H1 (cell line): ENCODE measurements at regions not wholly inside any gene's neighbourhood (a gene's known extent, or its start where the extent isn't known, plus 50 kb on each side); places are given as distances from the start of the nearest gene placed in this dataset.

Experiments used
- CTCF ChIA-PET: fragments of 300-600 bp; sonication (Branson Sonifier 250); formaldehyde crosslinking; loops from one replicate; lab custom pipeline; 2021; ENCODE audit not compliant: partially characterized antibody; lab: Charles Lee
- POLR2A ChIA-PET: fragments of 300-600 bp; sonication (Branson Sonifier 250); formaldehyde crosslinking; loops from one replicate; lab custom pipeline; 2021; ENCODE audit warnings: inconsistent platforms; ENCODE audit not compliant: partially characterized antibody; lab: Charles Lee
- DNase-seq, 2 experiments: peaks; one replicate each; pipeline versions ENCODE4 v3.0.0 to v3.0.0-alpha.2; 2010 to 2022; ENCODE audit warnings: low spot score in 2 of 2, low read depth in 1 of 2, mixed read lengths in 1 of 2
- FAIRE-seq: peaks from 2 replicates; lab custom pipeline; 2011; peaks lifted over from hg19 to GRCh38; lab: Jason Lieb, UNC
- H2AFZ ChIP-seq: 2 replicates; pipeline ENCODE4 v1.8.1; 2012; ENCODE audit warnings: low read length, inconsistent platforms
- H2AK5ac ChIP-seq: 2 replicates; pipeline ENCODE4 v1.6.1; 2013; ENCODE audit warnings: low read depth, low read length
- H2BK120ac ChIP-seq: replicated peaks from 2 replicates; pipeline ENCODE3; 2013; ENCODE audit warnings: low read depth, low read length, inconsistent platforms
- H2BK12ac ChIP-seq: 2 replicates; pipeline ENCODE4 v1.6.1; 2013; ENCODE audit warnings: low read depth, low read length
- H2BK15ac ChIP-seq: 2 replicates; pipeline ENCODE4 v1.6.1; 2013; ENCODE audit warnings: low read length
- H2BK20ac ChIP-seq: 2 replicates; pipeline ENCODE4 v1.6.1; 2013; ENCODE audit warnings: low read length
- H2BK5ac ChIP-seq: 2 replicates; pipeline ENCODE4 v1.6.1; 2013; ENCODE audit warnings: low read depth, low read length
- H3K14ac ChIP-seq: 2 replicates; pipeline ENCODE4 v1.6.1; 2013; ENCODE audit warnings: inconsistent platforms; ENCODE audit not compliant: insufficient read length
- H3K18ac ChIP-seq: 2 replicates; pipeline ENCODE4 v1.6.1; 2013; ENCODE audit warnings: low read length; ENCODE audit errors: extremely low read depth
- H3K23ac ChIP-seq: 2 replicates; pipeline ENCODE4 v1.6.1; 2013; ENCODE audit warnings: inconsistent platforms; ENCODE audit not compliant: insufficient read length
- H3K23me2 ChIP-seq: 2 replicates; pipeline ENCODE4 v1.6.1; 2013; ENCODE audit warnings: low read depth, low read length
- H3K27ac ChIP-seq: 2 replicates; pipeline ENCODE4 v1.6.1; 2011; ENCODE audit warnings: low read depth, low read length, inconsistent platforms
- H3K27me3 ChIP-seq, 4 experiments: replicated peaks in 1 of 4; 1 replicate in 1 of 4; 2 replicates in 3 of 4; pipeline versions ENCODE4 v1.6.1 to v1.8.1; 2011 to 2013; ENCODE audit warnings: low read length in 3 of 4, mild to moderate bottlenecking in 3 of 4, inconsistent platforms in 2 of 4, mixed read lengths in 2 of 4, moderate library complexity in 1 of 4; ENCODE audit not compliant: control insufficient read depth in 3 of 4, insufficient read depth in 3 of 4; ENCODE audit errors: extremely low read depth in 1 of 4
- H3K36me3 ChIP-seq, 4 experiments: 2 replicates each; pipeline versions ENCODE4 v1.6.1 to v1.8.1; 2011 to 2013; ENCODE audit warnings: mild to moderate bottlenecking in 4 of 4, low read length in 3 of 4, moderate library complexity in 2 of 4, control low read depth in 1 of 4, inconsistent platforms in 1 of 4; ENCODE audit not compliant: insufficient read depth in 4 of 4, control insufficient read depth in 2 of 4
- H3K4ac ChIP-seq: replicated peaks from 2 replicates; pipeline ENCODE3; 2013; ENCODE audit warnings: low read length, low read depth, mixed read lengths, inconsistent platforms; ENCODE audit not compliant: insufficient read length
- H3K4me1 ChIP-seq, 4 experiments: replicated peaks in 1 of 4; 1 replicate in 1 of 4; 2 replicates in 3 of 4; pipeline versions ENCODE4 v1.6.1 to v1.8.1; 2011 to 2013; ENCODE audit warnings: low read length in 3 of 4, inconsistent platforms in 2 of 4, mixed read lengths in 1 of 4; ENCODE audit not compliant: insufficient read depth in 4 of 4, control insufficient read depth in 3 of 4
- H3K4me2 ChIP-seq, 2 experiments: 2 replicates each; pipeline versions ENCODE4 v1.6.1 to v1.8.1; 2011 to 2013; ENCODE audit warnings: low read depth in 2 of 2, low read length in 2 of 2, control low read depth in 1 of 2, inconsistent platforms in 1 of 2, mild to moderate bottlenecking in 1 of 2; ENCODE audit not compliant: insufficient read depth in 1 of 2
- H3K4me3 ChIP-seq, 4 experiments: fragments of 200-600, 300-600 bp in 1 of 4; sonication (generic), shearing (Covaris generic), sonication (Bioruptor Twin) in 1 of 4; 2 replicates each; pipeline versions ENCODE4 v1.5.1 to v1.8.1; 2011 to 2016; ENCODE audit warnings: low read length in 4 of 4, low read depth in 3 of 4, control low read depth in 2 of 4, inconsistent platforms in 2 of 4, mild to moderate bottlenecking in 2 of 4, mixed read lengths in 1 of 4, moderate library complexity in 1 of 4; ENCODE audit not compliant: insufficient read depth in 2 of 4; ENCODE audit errors: extremely low read depth in 1 of 4
- H3K56ac ChIP-seq: replicated peaks from 2 replicates; pipeline ENCODE3; 2013; ENCODE audit warnings: low read depth, mild to moderate bottlenecking, mixed read lengths, low read length, inconsistent platforms; ENCODE audit not compliant: insufficient read length
- H3K79me1 ChIP-seq: 2 replicates; pipeline ENCODE4 v1.6.1; 2013; ENCODE audit warnings: low read depth, low read length, control low read depth
- H3K79me2 ChIP-seq, 2 experiments: 2 replicates each; pipeline versions ENCODE4 v1.6.1 to v1.8.1; 2012 to 2013; ENCODE audit warnings: low read length in 2 of 2, mild to moderate bottlenecking in 2 of 2, inconsistent platforms in 1 of 2; ENCODE audit not compliant: insufficient read depth in 2 of 2, control insufficient read depth in 1 of 2
- H3K9ac ChIP-seq, 4 experiments: replicated peaks in 1 of 4; 1 replicate in 1 of 4; 2 replicates in 3 of 4; pipeline versions ENCODE4 v1.6.1 to v1.8.1; 2011 to 2013; ENCODE audit warnings: low read depth in 3 of 4, low read length in 3 of 4, control low read depth in 2 of 4, mild to moderate bottlenecking in 2 of 4, moderate library complexity in 2 of 4, inconsistent platforms in 1 of 4; ENCODE audit errors: extremely low read depth in 1 of 4
- H3K9me3 ChIP-seq, 2 experiments: 2 replicates each; pipeline versions ENCODE4 v1.6.1 to v1.8.1; 2012 to 2013; ENCODE audit warnings: mild to moderate bottlenecking in 2 of 2, moderate library complexity in 2 of 2, control low read depth in 1 of 2, inconsistent platforms in 1 of 2, low read depth in 1 of 2, low read length in 1 of 2, mixed read lengths in 1 of 2; ENCODE audit not compliant: insufficient read depth in 2 of 2
- H4K20me1 ChIP-seq, 2 experiments: replicated peaks in 1 of 2; 2 replicates each; pipeline versions ENCODE3 to v1.8.1; 2011 to 2013; ENCODE audit warnings: inconsistent platforms in 2 of 2, low read length in 2 of 2, mild to moderate bottlenecking in 1 of 2; ENCODE audit not compliant: insufficient read depth in 2 of 2, control insufficient read depth in 1 of 2
- H4K5ac ChIP-seq: 2 replicates; pipeline ENCODE4 v1.6.1; 2013; ENCODE audit warnings: low read length, low read depth, mixed read lengths, inconsistent platforms; ENCODE audit not compliant: insufficient read length
- H4K8ac ChIP-seq: 2 replicates; pipeline ENCODE4 v1.8.0; 2013; ENCODE audit warnings: mild to moderate bottlenecking, moderate library complexity, low read length, inconsistent platforms; ENCODE audit not compliant: insufficient read depth; ENCODE audit errors: extremely low read depth
- H4K91ac ChIP-seq: replicated peaks from 2 replicates; pipeline ENCODE3; 2013; ENCODE audit warnings: low read length, mixed read lengths, inconsistent platforms; ENCODE audit not compliant: insufficient read length
- ASH2L ChIP-seq: fragments of 200-600, 300-600 bp; sonication (generic); IDR thresholded peaks from one replicate; pipeline ENCODE4 v1.7.1; 2017; ENCODE audit warnings: low read length
- BCL11A ChIP-seq, 2 experiments: IDR thresholded peaks; one replicate each; pipeline ENCODE4 v1.6.1; 2011; ENCODE audit warnings: low read depth in 2 of 2, low read length in 2 of 2, mild to moderate bottlenecking in 2 of 2
- CEBPB ChIP-seq: IDR thresholded peaks from 2 replicates; pipeline ENCODE4 v1.6.1; 2012; ENCODE audit warnings: low read depth, low read length
- CHD2 ChIP-seq: IDR thresholded peaks from 2 replicates; pipeline ENCODE4 v1.6.1; 2012; ENCODE audit warnings: low read length, improper control_type of control experiment
- HDAC6 ChIP-seq: IDR thresholded peaks from one replicate; pipeline ENCODE4 v1.7.1; 2012; ENCODE audit warnings: low read depth, mild to moderate bottlenecking, inconsistent platforms, low read length, moderate library complexity
- JUN ChIP-seq: IDR thresholded peaks from 2 replicates; pipeline ENCODE4 v1.6.1; 2011; ENCODE audit warnings: low read depth, mild to moderate bottlenecking, improper control_type of control experiment, low read length
- KDM1A ChIP-seq: fragments of 200-600, 300-600 bp; sonication (generic); IDR thresholded peaks from 2 replicates; pipeline ENCODE4 v1.7.1; 2016; ENCODE audit warnings: mild to moderate bottlenecking, low read length, borderline replicate concordance
- NANOG ChIP-seq: IDR thresholded peaks from 2 replicates; pipeline ENCODE4 v1.6.1; 2011; ENCODE audit warnings: low read length, low read depth, mild to moderate bottlenecking, inconsistent platforms; ENCODE audit not compliant: insufficient read depth, poor library complexity, severe bottlenecking
- PHF8 ChIP-seq: fragments of 200-600 bp; sonication (generic); conservative IDR thresholded peaks from 2 replicates; pipeline ENCODE4 v1.7.1; 2012; ENCODE audit warnings: low read depth, mild to moderate bottlenecking, inconsistent platforms, low read length, moderate library complexity
- POLR2A ChIP-seq, 2 experiments: IDR thresholded peaks; 1 replicate in 1 of 2; 2 replicates in 1 of 2; pipeline ENCODE4 v1.6.1; 2011; ENCODE audit warnings: low read depth in 2 of 2, low read length in 2 of 2, mild to moderate bottlenecking in 2 of 2; ENCODE audit errors: control extremely low read depth in 1 of 2
- RBBP5 ChIP-seq: IDR thresholded peaks from 2 replicates; pipeline ENCODE4 v1.7.1; 2012; ENCODE audit warnings: low read depth, mild to moderate bottlenecking, inconsistent platforms, low read length, moderate library complexity, borderline replicate concordance
- SAP30 ChIP-seq: fragments of 300-600 bp; sonication (generic); IDR thresholded peaks from 2 replicates; pipeline ENCODE4 v1.7.1; 2012; ENCODE audit warnings: low read length, moderate library complexity, mild to moderate bottlenecking, inconsistent platforms; ENCODE audit not compliant: insufficient read depth, insufficient replicate concordance
- SIN3A ChIP-seq, 2 experiments: IDR thresholded peaks in 1 of 2; conservative IDR thresholded peaks in 1 of 2; 2 replicates each; pipeline ENCODE4 v1.6.1; 2011 to 2012; ENCODE audit warnings: low read length in 2 of 2, improper control_type of control experiment in 1 of 2, low read depth in 1 of 2, mild to moderate bottlenecking in 1 of 2
- SIRT6 ChIP-seq: IDR thresholded peaks from one replicate; pipeline ENCODE4 v1.7.1; 2012; ENCODE audit warnings: low read length, inconsistent platforms
- SP2 ChIP-seq: IDR thresholded peaks from 2 replicates; pipeline ENCODE4 v1.6.1; 2012; ENCODE audit warnings: mild to moderate bottlenecking, low read length, inconsistent platforms
- TBP ChIP-seq: IDR thresholded peaks from 2 replicates; pipeline ENCODE4 v1.6.1; 2011; ENCODE audit warnings: low read depth, low read length, improper control_type of control experiment
- WGBS, 2 experiments: shearing (Covaris generic) in 1 of 2; methylation state at CpG; one replicate each; pipeline versions ENCODE4 v1.1.6 to v1.1.7; 2013 to 2015; ENCODE audit warnings: low lambda C conversion rate in 2 of 2, mixed read lengths in 2 of 2, inconsistent platforms in 1 of 2, low coverage in 1 of 2, missing lambda C conversion rate in 1 of 2; ENCODE audit not compliant: insufficient replicate concordance in 2 of 2, insufficient coverage in 1 of 2, insufficient read length in 1 of 2; ENCODE audit errors: extremely low coverage in 1 of 2, missing lambda C conversion rate in 1 of 2; 5-methylcytosine and 5-hydroxymethylcytosine counted together

DNA sequence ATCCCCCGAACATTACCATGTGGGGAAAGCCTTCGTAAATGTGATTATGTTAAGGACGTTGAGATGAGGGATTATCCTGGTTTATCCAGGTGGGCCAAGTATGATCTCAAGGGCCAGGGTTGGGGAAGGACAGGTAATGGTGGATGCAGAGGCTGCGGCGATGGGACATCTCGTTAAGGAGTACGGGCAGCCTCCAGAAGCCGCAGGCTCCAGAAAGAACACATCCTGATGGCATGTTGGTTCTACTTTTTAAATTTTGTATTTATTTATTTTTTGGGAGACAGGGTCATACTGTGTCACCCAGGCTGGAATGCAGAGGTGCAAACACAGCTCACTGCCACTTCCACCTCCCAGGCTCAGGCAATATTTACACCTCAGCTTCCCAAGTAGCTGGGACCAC lies 86.2 kb upstream of the RAB6C start:
- H2BK5ac ChIP-seq = no peak overlapping the region
- H2BK120ac ChIP-seq = no peak overlapping the region
- no peak overlapping the region for H3K4me2 ChIP-seq
- no peaks in the 10 kb centered on the region for H3K79me2 ChIP-seq
- peaks cover 0 to 2% of the 10 kb centered on the region in 2 experiments for H4K20me1 ChIP-seq
- DNase-seq = no peak
- no peak overlapping the region for H3K4ac ChIP-seq
- ChIA-PET POLR2A (no interaction called here), CTCF (no interaction called here)
- H3K36me3 ChIP-seq = no peaks in the 10 kb centered on the region
- no peaks in the 10 kb centered on the region for H3K27me3 ChIP-seq
- H3K23me2 ChIP-seq = no peaks in the 10 kb centered on the region
- no peak overlapping the region for H2AK5ac ChIP-seq
- H3K4me3 ChIP-seq = no peak overlapping the region
- no peak overlapping the region for H3K18ac ChIP-seq
- no peak overlapping the region for H2AFZ ChIP-seq
- 80% methylated on average over 8 of the region's 8 CpGs; no CpG with 5 or more reads in 1 of the 2 experiments for WGBS, 2 experiments
- H3K4me1 ChIP-seq = peaks cover 0 to 6% (median under 1%) of the 10 kb centered on the region in 4 experiments; a peak in 2 of 7 replicates
- no peak for FAIRE-seq
- H2BK15ac ChIP-seq = no peak overlapping the region
- no peaks in the 10 kb centered on the region for H3K9me3 ChIP-seq
- H2BK12ac ChIP-seq = no peak overlapping the region
- no peak overlapping the region for H3K14ac ChIP-seq
- H3K56ac ChIP-seq = no peak overlapping the region
- H3K23ac ChIP-seq = no peak overlapping the region
- H4K5ac ChIP-seq = no peak overlapping the region
- H3K27ac ChIP-seq = no peak overlapping the region
- no peak overlapping the region for H2BK20ac ChIP-seq
- no peaks in the 10 kb centered on the region; the same call in 1 of the 2 replicates for H3K79me1 ChIP-seq
- H4K91ac ChIP-seq = no peak overlapping the region
- no peak overlapping the region for H3K9ac ChIP-seq
- H4K8ac ChIP-seq = no peak overlapping the region
- TF ChIP-seq POLR2A (IDR thresholded peaks at IDR 0.05; ENCODE audit: control extremely low read depth in 1 of 2, low read depth in 2 of 2, low read length in 2 of 2) (no peak), TBP (no peak), RBBP5 (no peak), SAP30 (no peak), KDM1A (no peak), HDAC6 (no peak), BCL11A (IDR thresholded peaks at IDR 0.05; ENCODE audit: low read depth in 2 of 2, low read length in 2 of 2) (no peak), CHD2 (no peak), ASH2L (no peak), PHF8 (no peak), SIRT6 (no peak), SIN3A (conservative IDR thresholded peaks at IDR 0.05 in 1 of 2, IDR thresholded peaks at IDR 0.05 in 1 of 2; ENCODE audit: low read depth in 1 of 2, low read length in 2 of 2) (no peak), CEBPB (no peak), JUN (no peak), NANOG (no peak), SP2 (no peak)
